Ishikawa (cell line): ENCODE measurements at regions not wholly inside any gene's neighbourhood (a gene's known extent, or its start where the extent isn't known, plus 50 kb on each side); places are given as distances from the start of the nearest gene placed in this dataset.

Experiments
- CREB1 ChIP-seq: IDR thresholded peaks from 2 replicates; pipeline ENCODE4 v1.6.1; 2012; ENCODE audit warnings: low read depth
- EGR1 ChIP-seq: IDR thresholded peaks from 2 replicates; pipeline ENCODE4 v1.6.1; 2012
- FOXM1 ChIP-seq: IDR thresholded peaks from 2 replicates; pipeline ENCODE4 v1.6.1; 2012; ENCODE audit warnings: low read depth, borderline replicate concordance
- MAX ChIP-seq: IDR thresholded peaks from 2 replicates; pipeline ENCODE4 v1.6.1; 2012
- NFIC ChIP-seq: IDR thresholded peaks from 2 replicates; pipeline ENCODE4 v1.6.1; 2012
- REST ChIP-seq: IDR thresholded peaks from 2 replicates; pipeline ENCODE4 v1.6.1; 2012; ENCODE audit warnings: low read depth, mild to moderate bottlenecking
- TAF1 ChIP-seq: IDR thresholded peaks from 2 replicates; pipeline ENCODE4 v1.6.1; 2012; ENCODE audit warnings: low read depth, mild to moderate bottlenecking
- TCF12 ChIP-seq: IDR thresholded peaks from 2 replicates; pipeline ENCODE4 v1.6.1; 2012; ENCODE audit warnings: low read depth
- TEAD4 ChIP-seq: IDR thresholded peaks from 2 replicates; pipeline ENCODE4 v1.6.1; 2012
- USF1 ChIP-seq: IDR thresholded peaks from 2 replicates; pipeline ENCODE4 v1.6.1; 2012
- ZBTB7A ChIP-seq: IDR thresholded peaks from 2 replicates; pipeline ENCODE4 v1.6.1; 2012; ENCODE audit warnings: low read depth

GRCh38 chr11:32290783-32291182 lies 144.6 kb downstream of the WT1 start:
- no peak for TF ChIP-seq REST
- TF ChIP-seq FOXM1, result no peak
- TF ChIP-seq TAF1, result no peak
- no peak for TF ChIP-seq TCF12
- TF ChIP-seq NFIC, result no peak
- no peak for TF ChIP-seq MAX
- no peak for TF ChIP-seq ZBTB7A
- no peak for TF ChIP-seq USF1
- TF ChIP-seq EGR1, result no peak
- no peak for TF ChIP-seq CREB1
- no peak for TF ChIP-seq TEAD4
